Skeletal muscle satellite cell (primary cell): ENCODE measurements at regions not wholly inside any gene's neighbourhood (a gene's known extent, or its start where the extent isn't known, plus 50 kb on each side); places are given as distances from the start of the nearest gene placed in this dataset.
A peak's percentile ranks its signal among the peaks of the same experiment; 100 is the strongest.

Experiments
- H3K27me3 ChIP-seq: 2 replicates; pipeline ENCODE4 v1.7.0; 2013; ENCODE audit warnings: low read length; ENCODE audit not compliant: control insufficient read depth, insufficient read depth
- H3K36me3 ChIP-seq: 2 replicates; pipeline ENCODE4 v1.7.0; 2013; ENCODE audit warnings: mild to moderate bottlenecking, control low read depth, low read length; ENCODE audit not compliant: insufficient read depth
- H3K4me1 ChIP-seq: 2 replicates; pipeline ENCODE4 v1.7.0; 2013; ENCODE audit warnings: low read length; ENCODE audit not compliant: control insufficient read depth, insufficient read depth
- H3K4me2 ChIP-seq: 2 replicates; pipeline ENCODE4 v1.7.0; 2013; ENCODE audit warnings: mild to moderate bottlenecking, low read length
- H3K4me3 ChIP-seq: 2 replicates; pipeline ENCODE4 v1.7.0; 2013; ENCODE audit warnings: low read length
- H3K9ac ChIP-seq: 2 replicates; pipeline ENCODE4 v1.7.0; 2013; ENCODE audit warnings: mild to moderate bottlenecking, low read depth, low read length, moderate library complexity
- H3K9me3 ChIP-seq: replicated peaks from 2 replicates; pipeline ENCODE4 v1.7.0; 2013; ENCODE audit warnings: mild to moderate bottlenecking, control low read depth, low read length

GRCh38 chr2:150417278-150417677, 70.2 kb downstream of the RND3 start:
- H3K36me3 ChIP-seq = no peaks in the 10 kb centered on the region
- no peak overlapping the region for H3K9ac ChIP-seq

GRCh38 chr2:150415022-150415421, 72.4 kb downstream of the RND3 start:
- Histone ChIP-seq H3K9ac (no peak overlapping the region), H3K4me3 (no peak overlapping the region), H3K27me3 (no peaks in the 10 kb centered on the region), H3K36me3 (no peaks in the 10 kb centered on the region), H3K4me1 (peaks cover 17% of the 10 kb centered on the region), H3K9me3 (no peaks in the 10 kb centered on the region), H3K4me2 (no peak overlapping the region)

More at GRCh38 chr2:150417278-150417677, 70.2 kb downstream of the RND3 start:
- Histone ChIP-seq H3K9me3 (no peaks in the 10 kb centered on the region), H3K27me3 (no peaks in the 10 kb centered on the region), H3K4me3 (no peak overlapping the region), H3K4me1 (no peaks in the 10 kb centered on the region), H3K4me2 (no peak overlapping the region)

GRCh38 chr2:150413910-150414309, 73.6 kb downstream of the RND3 start:
- Histone ChIP-seq H3K9me3 (no peaks in the 10 kb centered on the region), H3K4me3 (no peak overlapping the region), H3K4me1 (peaks cover 22% of the 10 kb centered on the region), H3K4me2 (no peak overlapping the region), H3K36me3 (no peaks in the 10 kb centered on the region), H3K27me3 (no peaks in the 10 kb centered on the region), H3K9ac (no peak overlapping the region)

- H3K9ac ChIP-seq = no peak overlapping the region
- no peak overlapping the region for H3K4me3 ChIP-seq
- H3K4me1 ChIP-seq = peaks cover 26% of the 10 kb centered on the region
- no peaks in the 10 kb centered on the region for H3K27me3 ChIP-seq
- H3K9me3 ChIP-seq = no peaks in the 10 kb centered on the region
- no peaks in the 10 kb centered on the region for H3K36me3 ChIP-seq
- H3K4me2 ChIP-seq = no peak overlapping the region
Measured at GRCh38 chr2:150413366-150413765, 74.1 kb downstream of the RND3 start.

- Histone ChIP-seq H3K9ac (peak overlapping the region; percentile 48), H3K4me1 (peaks cover 26% of the 10 kb centered on the region), H3K27me3 (no peaks in the 10 kb centered on the region), H3K9me3 (no peaks in the 10 kb centered on the region), H3K4me3 (no peak overlapping the region), H3K4me2 (peak overlapping the region; percentile 42), H3K36me3 (no peaks in the 10 kb centered on the region)
Measured at GRCh38 chr2:150410809-150411208, 76.7 kb downstream of the RND3 start.

- H3K9ac ChIP-seq = no peak overlapping the region
Measured at GRCh38 chr2:150409196-150409595, 78.3 kb downstream of the RND3 start.

GRCh38 chr2:150404147-150404546, 83.3 kb downstream of the RND3 start:
- Histone ChIP-seq H3K36me3 (no peaks in the 10 kb centered on the region), H3K9me3 (no peaks in the 10 kb centered on the region), H3K9ac (no peak overlapping the region), H3K4me3 (no peak overlapping the region), H3K4me1 (peaks cover 5% of the 10 kb centered on the region), H3K27me3 (no peaks in the 10 kb centered on the region), H3K4me2 (peak overlapping the region; percentile 69)

More at GRCh38 chr2:150409196-150409595, 78.3 kb downstream of the RND3 start:
- no peak overlapping the region for H3K4me3 ChIP-seq
- H3K27me3 ChIP-seq = no peaks in the 10 kb centered on the region
- no peaks in the 10 kb centered on the region for H3K36me3 ChIP-seq
- no peaks in the 10 kb centered on the region for H3K9me3 ChIP-seq
- H3K4me2 ChIP-seq = peak overlapping the region; percentile 47
- H3K4me1 ChIP-seq = peaks cover 26% of the 10 kb centered on the region

- no peaks in the 10 kb centered on the region for H3K27me3 ChIP-seq
- H3K4me3 ChIP-seq = peak overlapping the region; percentile 24
- H3K4me2 ChIP-seq = peak overlapping the region; percentile 69
- peaks cover under 1% of the 10 kb centered on the region for H3K4me1 ChIP-seq
- H3K9me3 ChIP-seq = no peaks in the 10 kb centered on the region
- no peaks in the 10 kb centered on the region for H3K36me3 ChIP-seq
- H3K9ac ChIP-seq = no peak overlapping the region
Measured at GRCh38 chr2:150403457-150403856, 84.0 kb downstream of the RND3 start.

- no peaks in the 10 kb centered on the region for H3K4me1 ChIP-seq
- no peaks in the 10 kb centered on the region for H3K9me3 ChIP-seq
- H3K4me2 ChIP-seq = no peak overlapping the region
- H3K4me3 ChIP-seq = no peak overlapping the region
- H3K36me3 ChIP-seq = no peaks in the 10 kb centered on the region
- H3K27me3 ChIP-seq = no peaks in the 10 kb centered on the region
- H3K9ac ChIP-seq = no peak overlapping the region
Measured at GRCh38 chr2:150402953-150403352, 84.5 kb downstream of the RND3 start.

- no peak overlapping the region for H3K4me3 ChIP-seq
- no peaks in the 10 kb centered on the region for H3K36me3 ChIP-seq
- no peak overlapping the region for H3K9ac ChIP-seq
- H3K9me3 ChIP-seq = no peaks in the 10 kb centered on the region
- no peaks in the 10 kb centered on the region for H3K27me3 ChIP-seq
- H3K4me2 ChIP-seq = no peak overlapping the region
- no peaks in the 10 kb centered on the region for H3K4me1 ChIP-seq
Measured at GRCh38 chr2:150400849-150401248, 86.6 kb downstream of the RND3 start.

GRCh38 chr2:150392614-150393013, 94.9 kb downstream of the RND3 start:
- H3K9ac ChIP-seq = no peak overlapping the region
- H3K4me1 ChIP-seq = no peaks in the 10 kb centered on the region
- no peak overlapping the region for H3K4me3 ChIP-seq
- no peaks in the 10 kb centered on the region for H3K27me3 ChIP-seq
- no peak overlapping the region for H3K4me2 ChIP-seq
- H3K36me3 ChIP-seq = no peaks in the 10 kb centered on the region
- no peaks in the 10 kb centered on the region for H3K9me3 ChIP-seq

- H3K27me3 ChIP-seq = no peaks in the 10 kb centered on the region
- no peaks in the 10 kb centered on the region for H3K36me3 ChIP-seq
- no peak overlapping the region for H3K4me3 ChIP-seq
- no peak overlapping the region for H3K4me2 ChIP-seq
- no peaks in the 10 kb centered on the region for H3K4me1 ChIP-seq
- no peak overlapping the region for H3K9ac ChIP-seq
- no peaks in the 10 kb centered on the region for H3K9me3 ChIP-seq
Measured at GRCh38 chr2:150391779-150392178, 95.7 kb downstream of the RND3 start.
